GM18861 (cell line): ENCODE measurements at regions not wholly inside any gene's neighbourhood (a gene's known extent, or its start where the extent isn't known, plus 50 kb on each side); places are given as distances from the start of the nearest gene placed in this dataset.
A peak's percentile ranks its signal among the peaks of the same experiment; 100 is the strongest.

Experiments used
- ATAC-seq: cut with Tn5 transposase; IDR thresholded peaks from one replicate; pipeline ENCODE4 v1.9.1; 2021; ENCODE audit not compliant: unreplicated experiment

- no peak for ATAC-seq
These were observed 428.6 kb downstream of the DTHD1 start for GRCh38 chr4:36709991-36710390.

DNA sequence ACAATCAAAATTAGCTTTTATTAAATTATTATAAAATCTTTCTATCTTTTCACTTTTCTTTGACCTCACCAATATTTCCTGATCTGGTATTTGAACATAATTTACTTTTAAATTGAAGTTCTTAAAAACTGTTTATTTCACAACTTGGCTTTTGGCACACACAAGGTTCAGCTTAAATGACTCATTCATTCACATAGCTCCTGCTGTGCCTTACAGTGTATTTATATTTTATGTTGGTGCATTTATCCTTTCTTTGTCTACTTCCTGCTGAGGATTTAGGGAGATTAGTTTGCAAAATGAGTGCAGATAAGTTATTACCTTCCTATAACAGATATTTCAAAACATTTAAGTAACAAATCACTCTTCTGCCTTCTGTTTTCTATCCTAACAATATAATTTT lies 430.6 kb downstream of the DTHD1 start:
- ATAC-seq, result no peak

GRCh38 chr4:36716874-36717273 lies 435.5 kb downstream of the DTHD1 start:
- ATAC-seq, result no peak

- ATAC-seq, result no peak
These were observed 438.0 kb downstream of the DTHD1 start for GRCh38 chr4:36719425-36719824.

GRCh38 chr4:36722986-36723385 lies 441.6 kb downstream of the DTHD1 start:
- ATAC-seq, result no peak

GRCh38 chr4:36734334-36734733 lies 452.9 kb downstream of the DTHD1 start:
- ATAC-seq, result no peak

DNA sequence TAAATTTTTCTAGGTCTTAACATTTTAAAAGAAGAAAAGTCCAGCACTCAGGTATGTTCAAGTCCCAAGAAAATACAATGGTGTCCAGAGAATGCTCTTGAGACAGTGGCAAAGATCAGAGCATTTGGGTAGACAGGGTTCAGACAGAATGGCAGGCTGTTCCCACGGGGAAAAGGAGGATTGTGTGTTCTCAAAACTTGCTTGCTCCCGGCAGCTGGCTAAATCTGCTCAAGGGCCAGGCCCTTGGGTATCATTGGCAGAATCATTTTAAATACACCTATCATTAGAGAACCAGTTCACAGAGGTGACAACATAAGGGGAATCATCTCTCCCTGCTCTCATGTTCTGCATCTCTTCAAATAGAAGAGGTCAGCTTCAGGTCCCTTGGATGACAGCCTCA lies 456.3 kb downstream of the DTHD1 start:
- no peak for ATAC-seq

DNA sequence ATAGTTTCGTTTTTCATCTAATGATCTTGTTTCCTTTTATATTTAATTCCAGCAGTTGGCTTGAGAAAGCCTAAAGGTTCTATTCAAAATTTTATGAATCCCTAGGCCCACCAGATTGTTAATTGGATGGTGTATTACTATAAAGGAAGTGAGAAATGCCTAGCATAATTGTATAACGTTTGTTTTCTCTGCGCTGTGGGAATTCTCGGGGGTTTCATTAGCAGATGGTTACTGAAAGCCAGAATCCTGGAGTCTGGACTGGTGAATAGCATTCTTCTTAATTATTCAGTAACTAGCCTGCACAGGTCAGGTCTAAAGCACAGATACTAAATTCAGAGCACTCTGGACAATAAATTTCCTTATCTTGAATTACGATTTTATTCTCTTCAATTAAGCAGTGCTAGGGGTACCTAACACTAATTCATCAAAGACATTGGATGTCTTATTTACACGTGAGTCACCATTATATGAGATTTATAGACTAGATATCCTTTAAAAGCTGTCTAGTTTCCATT lies 459.4 kb downstream of the DTHD1 start:
- ATAC-seq, result no peak

DNA sequence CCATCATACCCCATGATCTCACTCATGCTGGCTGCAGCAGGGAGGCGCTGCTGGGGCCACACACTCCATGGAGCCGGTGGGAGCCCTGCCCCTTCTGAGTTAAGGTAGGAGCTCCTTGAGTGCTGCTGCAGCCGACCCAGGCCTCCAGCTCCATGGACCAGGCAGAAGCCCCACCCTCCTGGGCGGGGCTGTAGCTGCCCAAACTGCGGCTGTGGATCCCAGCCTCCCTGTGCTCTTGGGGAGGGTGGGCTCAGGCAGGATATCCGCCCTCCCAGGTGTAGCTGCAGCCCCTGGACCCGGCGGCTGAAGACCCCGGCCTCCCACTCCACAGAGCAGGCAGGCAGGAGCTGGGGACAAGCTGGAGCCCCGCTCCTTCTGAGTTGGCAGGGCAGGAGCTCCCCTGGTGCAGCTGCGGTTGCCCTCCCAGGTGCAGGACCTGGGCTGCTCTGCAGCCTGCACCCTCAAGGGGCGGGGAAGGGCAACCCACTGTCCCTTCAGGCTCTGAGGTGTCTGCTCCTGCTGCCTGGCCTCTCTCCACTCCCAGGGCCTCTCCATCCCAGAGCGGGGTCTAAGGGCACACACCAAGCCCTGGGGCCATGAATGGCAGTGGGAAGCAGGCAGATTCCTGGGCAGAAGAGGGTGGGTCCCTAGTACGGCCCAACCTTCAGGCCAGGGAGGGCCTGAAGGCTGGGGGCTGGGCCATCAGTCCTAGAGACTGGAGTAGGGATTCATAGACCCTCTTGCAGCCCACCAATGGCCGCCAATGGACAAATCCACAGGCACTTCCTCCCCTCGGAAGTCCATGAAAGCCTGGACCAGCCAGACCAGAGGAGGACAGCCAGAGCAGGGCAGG lies 466.1 kb downstream of the DTHD1 start:
- ATAC-seq, result no peak

DNA sequence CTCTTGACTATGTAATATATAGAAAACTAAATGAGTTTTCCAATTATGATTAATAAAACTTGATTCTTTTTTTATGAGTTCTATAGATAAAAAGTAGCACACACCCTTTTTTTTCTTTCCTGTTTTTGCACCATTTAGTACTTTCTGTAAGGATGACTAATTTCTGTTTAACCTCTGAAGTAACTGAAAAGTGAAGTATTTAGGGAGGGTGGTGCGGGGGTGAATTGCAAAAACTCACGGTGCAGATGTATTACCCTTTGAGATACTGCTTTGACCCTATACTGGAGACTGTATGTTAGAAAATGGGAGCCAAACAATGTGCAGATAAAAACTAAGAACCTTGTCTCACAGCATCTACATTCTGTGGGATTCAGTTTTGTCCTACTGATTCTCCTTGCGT lies 471.6 kb downstream of the DTHD1 start:
- no peak for ATAC-seq

DNA sequence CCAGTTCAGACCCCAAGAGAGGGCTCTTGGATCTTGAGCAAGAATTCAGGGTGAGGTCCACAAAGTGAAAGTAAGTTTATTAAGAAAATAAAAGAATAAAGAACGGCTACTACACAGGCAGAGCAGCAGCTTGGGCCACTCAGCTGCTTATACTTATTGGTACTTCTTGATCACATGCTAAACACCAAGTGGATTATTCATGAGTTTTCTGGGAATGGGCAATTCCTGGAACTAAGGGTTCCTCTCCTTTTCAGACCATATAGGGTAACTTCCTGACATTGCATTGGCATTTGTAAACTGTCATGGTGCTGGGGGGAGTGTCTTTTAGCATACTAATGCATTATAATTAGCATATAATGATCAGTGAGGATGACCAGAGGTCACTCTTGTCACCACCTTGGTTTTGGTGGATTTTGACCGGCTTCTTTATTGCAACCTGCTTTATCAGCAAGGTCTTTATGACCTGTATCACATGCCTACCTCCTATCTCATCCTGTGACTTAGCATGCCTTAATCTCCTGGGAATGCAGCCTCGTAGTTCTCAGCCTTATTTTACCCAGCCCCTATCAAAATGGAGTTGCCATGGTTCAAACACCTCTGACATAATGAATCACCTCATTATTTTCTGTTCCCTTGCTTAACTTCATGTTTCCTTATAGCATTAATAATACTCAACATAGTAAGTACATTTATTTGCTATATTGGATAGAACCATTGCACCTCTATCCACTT lies 476.3 kb downstream of the DTHD1 start:
- ATAC-seq, result no peak

DNA sequence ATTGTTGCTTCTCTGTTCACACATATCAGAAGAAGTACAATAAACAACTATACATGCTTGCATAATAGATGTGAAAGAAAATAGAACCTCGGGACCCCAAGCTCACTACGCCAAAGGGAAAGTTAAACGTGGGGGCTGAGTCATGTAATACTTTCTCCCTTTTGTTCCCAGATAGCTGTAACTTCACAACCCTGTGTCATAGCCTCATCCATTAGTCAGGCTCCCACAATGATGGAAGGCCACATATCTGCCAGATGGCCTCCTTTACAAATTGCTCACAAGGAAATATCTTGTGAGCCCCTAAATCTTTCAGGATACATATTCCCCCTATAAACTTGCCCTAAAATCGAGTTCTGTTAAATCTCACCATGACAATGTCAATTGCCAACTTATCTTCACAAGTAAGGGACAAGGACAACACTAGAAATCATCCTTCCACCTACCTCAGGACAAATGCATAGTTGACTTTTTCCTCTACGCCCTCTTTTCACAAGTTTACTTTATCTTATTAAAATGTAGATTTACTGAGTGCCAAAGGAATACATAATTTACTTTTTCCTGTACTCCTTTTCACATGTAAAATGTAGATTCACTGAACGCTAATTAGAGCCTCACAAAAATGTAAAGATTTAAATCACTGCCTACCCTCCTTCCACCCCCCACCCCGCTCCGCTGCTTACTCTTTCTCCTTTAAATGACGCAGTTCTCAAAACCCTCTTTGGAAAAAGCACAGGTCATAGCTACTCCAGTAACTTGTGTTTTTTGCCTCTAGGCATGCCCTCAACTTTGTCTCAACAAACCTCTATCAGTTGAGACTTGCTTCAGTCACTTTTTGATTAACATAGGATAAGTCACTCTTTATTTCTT lies 477.1 kb downstream of the DTHD1 start:
- no peak for ATAC-seq

DNA sequence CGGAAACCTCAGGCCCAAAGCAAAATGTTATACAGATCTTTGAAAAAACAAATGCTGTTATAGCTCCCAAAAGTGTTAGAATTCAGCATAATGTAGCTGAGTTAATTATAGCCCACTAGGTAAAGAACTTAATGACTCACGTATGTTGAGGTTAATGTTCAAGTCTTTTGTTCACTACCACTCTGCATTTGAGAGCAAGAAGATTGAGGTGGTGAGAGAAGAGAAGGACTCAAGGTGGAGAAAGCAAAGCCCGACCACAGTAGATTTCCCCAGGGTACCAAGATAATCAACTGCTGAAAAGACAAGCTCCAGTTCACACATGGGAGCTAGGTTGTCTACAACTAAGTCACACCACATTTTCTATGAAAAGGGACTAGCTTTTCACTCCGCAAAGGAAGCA lies 480.2 kb downstream of the DTHD1 start:
- ATAC-seq, result peak; percentile 64

GRCh38 chr4:36763814-36764213 lies 480.7 kb upstream of the NWD2 start:
- no peak for ATAC-seq

- ATAC-seq, result no peak
These were observed 476.9 kb upstream of the NWD2 start for GRCh38 chr4:36767596-36767995.

GRCh38 chr4:36771411-36772153 lies 473.0 kb upstream of the NWD2 start:
- ATAC-seq, result no peak

DNA sequence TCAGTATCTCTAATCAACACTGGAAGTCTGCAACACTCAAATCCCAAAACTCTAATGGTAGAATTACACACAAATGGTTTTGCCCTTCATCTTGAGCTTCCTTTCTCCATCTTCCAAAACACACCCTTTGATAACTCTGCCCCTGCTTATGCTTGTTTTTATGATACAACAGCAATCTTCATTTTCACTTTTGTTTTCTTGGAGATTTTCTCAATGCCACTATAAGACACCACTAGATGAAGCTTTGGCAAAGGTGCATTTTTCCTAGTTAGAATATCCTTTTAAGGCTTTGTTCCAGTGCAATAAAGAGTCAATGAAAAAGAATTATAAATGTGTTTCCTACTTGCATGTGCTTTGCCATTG lies 472.4 kb upstream of the NWD2 start:
- no peak for ATAC-seq

DNA sequence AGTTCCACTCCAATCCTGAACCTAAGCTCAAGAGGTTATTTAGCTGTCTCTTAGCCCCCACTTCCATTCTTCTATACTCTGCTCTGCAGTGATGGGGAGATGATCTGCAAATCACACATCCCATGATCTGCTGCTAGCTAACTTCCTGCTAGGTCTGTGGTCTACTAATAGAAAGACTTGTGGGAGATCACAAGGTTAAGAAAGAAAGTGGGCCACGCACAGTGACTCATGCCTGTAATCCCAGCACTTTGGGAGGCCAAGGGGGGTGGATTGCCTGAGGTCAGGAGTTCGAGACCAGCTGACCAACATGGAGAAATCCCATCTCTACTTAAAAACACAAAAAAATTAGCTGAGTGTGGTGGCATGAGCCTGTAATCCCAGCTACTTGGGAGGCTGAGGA lies 471.1 kb upstream of the NWD2 start:
- no peak for ATAC-seq

GRCh38 chr4:36775544-36775943 lies 469.0 kb upstream of the NWD2 start:
- no peak for ATAC-seq

DNA sequence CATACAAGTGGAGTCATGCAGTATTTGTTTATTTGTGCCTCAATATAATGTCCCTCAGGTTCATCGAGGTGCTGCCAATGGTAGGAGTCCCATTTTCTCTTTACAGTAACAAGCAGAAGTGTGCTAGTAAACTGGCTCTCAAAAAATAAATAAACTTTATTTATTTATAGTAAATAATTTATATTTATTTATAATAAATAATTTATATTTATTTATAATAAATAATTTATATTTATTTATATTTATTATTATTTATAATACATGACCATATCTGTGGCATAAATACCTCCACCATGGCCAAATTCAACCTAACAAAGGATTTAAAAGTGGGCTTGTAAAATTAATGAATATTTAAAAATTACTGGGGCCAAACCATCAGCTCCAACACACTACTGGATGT lies 464.9 kb upstream of the NWD2 start:
- no peak for ATAC-seq

GRCh38 chr4:36785973-36786372 lies 458.6 kb upstream of the NWD2 start:
- no peak for ATAC-seq
